Osteoblast (primary cell): ENCODE measurements at regions not wholly inside any gene's neighbourhood (a gene's known extent, or its start where the extent isn't known, plus 50 kb on each side); places are given as distances from the start of the nearest gene placed in this dataset.

Experiments used
- DNase-seq: peaks from one replicate; pipeline ENCODE4 v3.0.0; 2011; ENCODE audit warnings: low spot score, mixed read lengths; ENCODE audit not compliant: insufficient read length; ENCODE audit errors: missing footprints
- H2AFZ ChIP-seq: 2 replicates; pipeline ENCODE4 v1.6.0; 2011; ENCODE audit warnings: mild to moderate bottlenecking, low read length
- H3K27ac ChIP-seq: 2 replicates; pipeline ENCODE4 v1.5.1; 2011; ENCODE audit warnings: mild to moderate bottlenecking, low read depth, low read length, moderate library complexity
- H3K27me3 ChIP-seq: 2 replicates; pipeline ENCODE4 v1.6.0; 2012; ENCODE audit warnings: mild to moderate bottlenecking, control low read depth, inconsistent platforms, low read length, moderate library complexity; ENCODE audit not compliant: insufficient read depth
- H3K36me3 ChIP-seq: 2 replicates; pipeline ENCODE4 v1.5.1; 2011; ENCODE audit warnings: mild to moderate bottlenecking, low read length, control low read depth, moderate library complexity; ENCODE audit not compliant: insufficient read depth
- H3K4me1 ChIP-seq: 2 replicates; pipeline ENCODE4 v1.5.1; 2011; ENCODE audit warnings: mild to moderate bottlenecking, low read length, control low read depth, moderate library complexity; ENCODE audit not compliant: insufficient read depth
- H3K4me2 ChIP-seq: 2 replicates; pipeline ENCODE4 v1.6.0; 2011; ENCODE audit warnings: mild to moderate bottlenecking, low read length; ENCODE audit not compliant: insufficient read depth
- H3K4me3 ChIP-seq: fragments of 200-600 bp; sonication (generic); 3 replicates; pipeline ENCODE4 v1.5.1; 2012; ENCODE audit warnings: mild to moderate bottlenecking, low read length, inconsistent platforms; ENCODE audit not compliant: insufficient read depth
- H3K79me2 ChIP-seq: 2 replicates; pipeline ENCODE4 v1.6.0; 2012; ENCODE audit warnings: mild to moderate bottlenecking, low read length, control low read depth, inconsistent platforms; ENCODE audit not compliant: insufficient read depth
- H3K9me3 ChIP-seq: 2 replicates; pipeline ENCODE4 v1.5.1; 2011; ENCODE audit warnings: low read depth, low read length, control low read depth
- H4K20me1 ChIP-seq: 2 replicates; pipeline ENCODE4 v1.6.0; 2012; ENCODE audit warnings: mild to moderate bottlenecking, low read length, control low read depth; ENCODE audit not compliant: insufficient read depth
- TF ChIP-seq, protein P1 (sequence below): IDR thresholded peaks from 2 replicates; pipeline ENCODE4 v1.5.1; 2011; ENCODE audit warnings: mild to moderate bottlenecking, low read depth, low read length, moderate library complexity; ENCODE audit errors: extremely low read depth

DNA sequence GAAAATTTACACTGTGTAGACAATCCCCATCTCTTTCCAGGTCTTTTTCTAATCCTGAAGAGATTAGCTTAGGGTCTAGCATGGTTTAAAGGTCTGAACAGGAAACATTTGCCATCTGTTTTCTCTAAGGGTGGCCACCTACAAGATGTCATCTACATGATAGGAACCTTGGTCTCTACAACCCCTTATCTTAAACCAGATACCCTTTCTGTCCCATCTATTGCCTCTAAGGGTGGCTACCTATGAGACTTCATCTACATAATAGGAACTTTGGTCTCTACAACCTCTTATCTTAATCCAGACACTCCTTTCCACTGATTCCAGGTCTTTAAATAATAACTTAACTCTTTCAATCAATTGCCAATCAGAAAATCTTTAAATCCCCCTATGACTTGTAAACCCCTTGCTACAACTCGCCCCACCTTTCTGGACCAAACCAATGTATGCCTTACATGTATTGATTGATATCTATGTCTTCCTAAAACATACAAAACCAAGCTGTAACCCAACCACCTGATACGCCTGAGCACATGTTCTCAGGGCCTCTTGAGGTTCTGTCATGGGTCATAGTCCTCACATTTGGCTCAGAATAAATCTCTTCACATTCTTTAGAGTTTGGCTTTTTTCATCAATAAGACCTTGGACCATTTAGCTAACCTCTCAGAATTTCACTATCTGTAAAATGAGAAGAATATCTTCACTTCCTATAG, 605.0 kb downstream of the TUSC7 start:
- DNase-seq, result no peak
- H4K20me1 ChIP-seq, result no peaks in the 10 kb centered on the region
- no peak overlapping the region for H3K4me2 ChIP-seq
- no peaks in the 10 kb centered on the region for H3K9me3 ChIP-seq
- no peak overlapping the region for H3K27ac ChIP-seq
- no peaks in the 10 kb centered on the region for H3K27me3 ChIP-seq
- TF ChIP-seq, protein P1, sequence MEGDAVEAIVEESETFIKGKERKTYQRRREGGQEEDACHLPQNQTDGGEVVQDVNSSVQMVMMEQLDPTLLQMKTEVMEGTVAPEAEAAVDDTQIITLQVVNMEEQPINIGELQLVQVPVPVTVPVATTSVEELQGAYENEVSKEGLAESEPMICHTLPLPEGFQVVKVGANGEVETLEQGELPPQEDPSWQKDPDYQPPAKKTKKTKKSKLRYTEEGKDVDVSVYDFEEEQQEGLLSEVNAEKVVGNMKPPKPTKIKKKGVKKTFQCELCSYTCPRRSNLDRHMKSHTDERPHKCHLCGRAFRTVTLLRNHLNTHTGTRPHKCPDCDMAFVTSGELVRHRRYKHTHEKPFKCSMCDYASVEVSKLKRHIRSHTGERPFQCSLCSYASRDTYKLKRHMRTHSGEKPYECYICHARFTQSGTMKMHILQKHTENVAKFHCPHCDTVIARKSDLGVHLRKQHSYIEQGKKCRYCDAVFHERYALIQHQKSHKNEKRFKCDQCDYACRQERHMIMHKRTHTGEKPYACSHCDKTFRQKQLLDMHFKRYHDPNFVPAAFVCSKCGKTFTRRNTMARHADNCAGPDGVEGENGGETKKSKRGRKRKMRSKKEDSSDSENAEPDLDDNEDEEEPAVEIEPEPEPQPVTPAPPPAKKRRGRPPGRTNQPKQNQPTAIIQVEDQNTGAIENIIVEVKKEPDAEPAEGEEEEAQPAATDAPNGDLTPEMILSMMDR, result no peak
- H3K4me1 ChIP-seq, result no peaks in the 10 kb centered on the region
- no peak overlapping the region for H2AFZ ChIP-seq
- no peaks in the 10 kb centered on the region for H3K36me3 ChIP-seq
- no peak overlapping the region for H3K4me3 ChIP-seq
- no peaks in the 10 kb centered on the region for H3K79me2 ChIP-seq

- Histone ChIP-seq H3K4me3 (no peak overlapping the region), H3K4me1 (no peaks in the 10 kb centered on the region), H4K20me1 (no peaks in the 10 kb centered on the region), H3K27ac (no peak overlapping the region), H3K27me3 (no peaks in the 10 kb centered on the region), H2AFZ (no peak overlapping the region), H3K36me3 (no peaks in the 10 kb centered on the region), H3K79me2 (no peaks in the 10 kb centered on the region), H3K9me3 (no peaks in the 10 kb centered on the region), H3K4me2 (no peak overlapping the region)
- TF ChIP-seq, protein P1, result no peak
- DNase-seq, result no peak
Measured at GRCh38 chr3:117322866-117323265, 613.3 kb downstream of the TUSC7 start.

GRCh38 chr3:117346901-117347300, 637.3 kb downstream of the TUSC7 start:
- H3K27me3 ChIP-seq, result no peaks in the 10 kb centered on the region
- TF ChIP-seq, protein P1, result no peak
- no peak overlapping the region for H3K4me2 ChIP-seq
- H3K4me3 ChIP-seq, result no peak overlapping the region
- no peak overlapping the region for H2AFZ ChIP-seq
- DNase-seq, result no peak
- H4K20me1 ChIP-seq, result no peaks in the 10 kb centered on the region
- no peaks in the 10 kb centered on the region for H3K79me2 ChIP-seq
- H3K27ac ChIP-seq, result no peak overlapping the region
- H3K4me1 ChIP-seq, result no peaks in the 10 kb centered on the region
- H3K36me3 ChIP-seq, result no peaks in the 10 kb centered on the region
- no peaks in the 10 kb centered on the region for H3K9me3 ChIP-seq

DNA sequence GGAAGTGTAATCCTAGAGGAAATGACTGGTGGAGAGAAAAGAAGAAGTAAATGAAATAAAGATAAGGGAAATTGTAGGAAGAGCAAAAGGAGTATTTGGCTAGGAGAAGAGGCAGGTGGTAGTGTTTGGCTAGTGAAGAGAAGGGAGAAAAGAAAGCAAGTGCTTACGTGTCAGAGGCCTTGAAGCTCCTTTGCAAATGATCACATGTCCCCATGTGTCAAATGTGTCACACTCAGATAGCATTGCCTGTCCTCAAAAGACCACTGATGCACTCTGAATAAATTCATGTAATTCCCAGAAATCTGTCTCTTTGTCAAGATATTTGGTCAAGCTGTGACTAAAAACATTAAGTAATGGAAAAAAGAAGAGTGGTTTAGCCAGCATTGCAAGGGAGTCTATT, 639.3 kb downstream of the TUSC7 start:
- H3K4me2 ChIP-seq, result no peak overlapping the region
- DNase-seq, result no peak
- H3K79me2 ChIP-seq, result no peaks in the 10 kb centered on the region
- no peaks in the 10 kb centered on the region for H4K20me1 ChIP-seq
- no peaks in the 10 kb centered on the region for H3K36me3 ChIP-seq
- H2AFZ ChIP-seq, result no peak overlapping the region
- TF ChIP-seq, protein P1, result no peak
- no peaks in the 10 kb centered on the region for H3K27me3 ChIP-seq
- no peaks in the 10 kb centered on the region for H3K9me3 ChIP-seq
- no peaks in the 10 kb centered on the region for H3K4me1 ChIP-seq
- no peak overlapping the region for H3K4me3 ChIP-seq
- H3K27ac ChIP-seq, result no peak overlapping the region
